ENCODE measurements at regions not wholly inside any gene's neighbourhood (a gene's known extent, or its start where the extent isn't known, plus 50 kb on each side); places are given as distances from the start of the nearest gene placed in this dataset.

DNA sequence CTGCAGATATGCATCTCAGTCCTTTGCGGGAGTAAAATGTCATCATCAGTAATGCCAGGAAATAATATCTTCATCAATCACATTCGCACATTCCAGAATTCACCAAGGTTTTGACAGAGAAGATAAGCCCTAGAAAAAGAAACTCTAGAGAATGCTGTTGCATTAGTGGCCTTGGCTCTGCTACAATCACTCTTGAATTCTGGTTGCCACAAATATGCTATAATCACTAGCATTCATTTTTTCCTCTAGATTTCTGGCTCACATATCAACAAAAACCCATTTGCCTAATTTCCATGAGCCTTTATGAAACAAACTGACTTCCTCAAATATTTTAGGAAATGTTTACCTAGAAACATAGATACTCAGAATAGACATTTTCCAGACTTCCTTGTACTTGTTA lies 653.4 kb downstream of the ANXA1 start:
- no peaks in the 10 kb centered on the region for H3K36me3 ChIP-seq (ENCODE audit: control insufficient read depth, insufficient read depth, low read length)
- no peaks in the 10 kb centered on the region for H3K27me3 ChIP-seq (ENCODE audit: control insufficient read depth, insufficient read depth, low read length)
- H3K27ac ChIP-seq (ENCODE audit: low read length) = no peak overlapping the region
- no peaks in the 10 kb centered on the region for H3K9me3 ChIP-seq (ENCODE audit: control insufficient read depth, low read depth, low read length)
- no peak overlapping the region for H3K4me3 ChIP-seq (ENCODE audit: low read length)
- whole genome bisulfite sequencing (ENCODE audit: insufficient coverage, low lambda C conversion rate) = no CpG with 5 or more reads among the region's 2 CpGs
- H3K4me1 ChIP-seq (ENCODE audit: control insufficient read depth, insufficient read depth, low read length) = no peaks in the 10 kb centered on the region
- no peak for DNase-seq

DNA sequence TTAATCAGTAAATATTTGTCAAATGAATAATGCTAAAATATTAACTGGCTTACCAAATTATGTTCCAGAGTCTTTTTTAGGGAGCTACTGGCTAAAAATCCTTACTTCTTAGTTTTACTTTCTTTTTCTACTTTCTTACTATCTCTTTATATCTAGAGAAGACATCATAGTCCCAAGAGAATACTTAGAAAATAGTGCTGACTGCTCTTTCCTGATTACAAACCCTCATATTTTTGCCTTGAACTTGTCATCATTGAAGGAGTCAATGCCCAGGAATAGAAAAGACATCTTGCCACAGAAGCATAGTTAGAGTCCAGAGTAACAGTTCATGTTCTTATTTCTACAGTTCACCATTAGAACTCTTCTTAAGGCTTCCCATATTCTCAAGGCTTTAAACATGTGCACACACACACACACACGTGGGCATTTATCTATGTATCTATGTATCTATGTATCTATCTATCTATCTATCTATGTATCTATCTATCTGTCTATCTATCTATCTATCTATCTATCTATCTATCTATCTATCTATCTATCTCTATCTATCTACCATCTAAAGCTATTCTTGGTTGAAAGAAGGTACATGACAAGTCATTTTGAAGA lies 654.3 kb downstream of the ANXA1 start:
- Histone ChIP-seq H3K36me3 (ENCODE audit: control insufficient read depth, insufficient read depth, low read length) (no peaks in the 10 kb centered on the region), H3K9me3 (ENCODE audit: control insufficient read depth, low read depth, low read length) (no peaks in the 10 kb centered on the region), H3K27ac (ENCODE audit: low read length) (no peak overlapping the region), H3K27me3 (ENCODE audit: control insufficient read depth, insufficient read depth, low read length) (no peaks in the 10 kb centered on the region), H3K4me3 (ENCODE audit: low read length) (no peak overlapping the region), H3K4me1 (ENCODE audit: control insufficient read depth, insufficient read depth, low read length) (no peaks in the 10 kb centered on the region)
- WGBS (ENCODE audit: insufficient coverage, low lambda C conversion rate) = 83% methylated on average over 1 of the region's 1 CpG
- DNase-seq = no peak

DNA sequence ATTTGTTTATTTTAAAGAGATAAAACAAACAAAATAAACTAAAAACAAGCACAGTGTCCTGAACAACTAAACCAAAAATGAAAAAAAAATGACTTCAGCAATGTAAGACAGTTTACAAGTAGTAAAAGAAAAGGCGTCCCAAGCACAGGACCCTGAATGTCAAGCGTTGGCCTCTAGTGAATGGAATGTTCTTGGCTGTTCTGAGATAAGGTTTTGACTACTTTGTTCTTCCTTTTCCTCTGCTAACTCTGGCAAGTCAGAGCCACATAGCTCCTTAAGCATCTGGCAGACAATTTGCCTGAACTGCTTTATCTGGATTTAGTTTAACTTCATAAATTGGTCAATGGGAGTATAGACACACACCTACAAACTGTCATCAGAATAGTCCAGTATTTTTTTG lies 655.2 kb downstream of the ANXA1 start:
- Histone ChIP-seq H3K9me3 (ENCODE audit: control insufficient read depth, low read depth, low read length) (no peaks in the 10 kb centered on the region), H3K4me1 (ENCODE audit: control insufficient read depth, insufficient read depth, low read length) (no peaks in the 10 kb centered on the region), H3K27ac (ENCODE audit: low read length) (no peak overlapping the region), H3K27me3 (ENCODE audit: control insufficient read depth, insufficient read depth, low read length) (no peaks in the 10 kb centered on the region), H3K4me3 (ENCODE audit: low read length) (no peak overlapping the region), H3K36me3 (ENCODE audit: control insufficient read depth, insufficient read depth, low read length) (no peaks in the 10 kb centered on the region)
- WGBS (ENCODE audit: insufficient coverage, low lambda C conversion rate) = no CpG with 5 or more reads among the region's 2 CpGs
- no peak for DNase-seq

DNA sequence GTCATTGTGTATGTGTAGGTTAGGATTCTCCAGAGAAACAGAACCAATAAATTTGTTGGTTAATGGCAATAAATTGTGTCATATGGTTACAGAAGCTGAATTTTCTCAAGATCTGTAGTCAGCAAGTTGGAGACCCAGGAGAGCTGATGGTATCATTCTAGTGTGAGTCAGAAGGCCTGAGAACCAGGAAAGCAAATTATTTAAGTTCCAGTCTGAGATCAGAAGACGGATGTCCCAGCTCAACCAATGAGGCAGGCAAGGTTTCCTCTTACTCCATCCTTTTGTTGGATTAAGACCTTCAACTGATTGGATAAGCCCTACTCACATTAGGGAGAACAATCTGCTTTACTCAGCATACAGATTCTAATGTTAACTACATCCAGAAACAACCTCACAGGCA lies 656.3 kb downstream of the ANXA1 start:
- Histone ChIP-seq H3K4me1 (ENCODE audit: control insufficient read depth, insufficient read depth, low read length) (no peaks in the 10 kb centered on the region), H3K27me3 (ENCODE audit: control insufficient read depth, insufficient read depth, low read length) (no peaks in the 10 kb centered on the region), H3K9me3 (ENCODE audit: control insufficient read depth, low read depth, low read length) (no peaks in the 10 kb centered on the region), H3K36me3 (ENCODE audit: control insufficient read depth, insufficient read depth, low read length) (no peaks in the 10 kb centered on the region), H3K27ac (ENCODE audit: low read length) (no peak overlapping the region), H3K4me3 (ENCODE audit: low read length) (no peak overlapping the region)
- no CpG with 5 or more reads among the region's 1 CpG for WGBS (ENCODE audit: insufficient coverage, low lambda C conversion rate)
- no peak for DNase-seq

DNA sequence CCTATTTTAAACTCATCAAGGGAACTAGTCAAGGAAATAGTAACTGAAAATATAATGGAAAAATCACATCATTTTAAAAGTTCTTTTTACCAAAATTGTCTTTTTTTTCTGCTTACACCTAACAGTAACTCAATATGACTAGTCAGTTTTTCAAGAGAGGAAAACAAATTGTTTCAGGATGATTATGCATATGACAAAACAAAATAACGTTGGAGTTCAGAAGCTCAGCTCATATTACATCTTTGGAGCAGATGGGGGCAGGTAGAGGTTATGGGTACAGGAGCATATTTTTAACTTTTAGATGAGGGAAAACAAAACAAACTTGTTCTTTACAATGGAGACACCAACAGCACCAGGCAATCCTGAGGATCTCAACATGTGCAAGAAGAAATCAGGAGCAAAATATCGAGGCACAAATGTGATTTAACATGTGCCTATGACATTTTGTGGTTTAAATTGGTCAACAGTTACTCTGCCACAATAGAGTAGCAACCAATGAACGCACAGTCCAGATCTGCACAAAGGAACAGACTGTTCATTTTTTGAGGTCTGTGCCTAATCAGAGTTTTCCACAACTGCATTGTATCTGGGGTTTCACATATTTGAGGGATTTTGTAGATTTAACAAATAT lies 659.0 kb downstream of the ANXA1 start:
- DNase-seq = no peak
- Histone ChIP-seq H3K9me3 (ENCODE audit: control insufficient read depth, low read depth, low read length) (no peaks in the 10 kb centered on the region), H3K27ac (ENCODE audit: low read length) (no peak overlapping the region), H3K4me1 (ENCODE audit: control insufficient read depth, insufficient read depth, low read length) (no peaks in the 10 kb centered on the region), H3K36me3 (ENCODE audit: control insufficient read depth, insufficient read depth, low read length) (no peaks in the 10 kb centered on the region), H3K27me3 (ENCODE audit: control insufficient read depth, insufficient read depth, low read length) (no peaks in the 10 kb centered on the region), H3K4me3 (ENCODE audit: low read length) (no peak overlapping the region)
- WGBS (ENCODE audit: insufficient coverage, low lambda C conversion rate) = 33% methylated on average over 1 of the region's 3 CpGs

DNA sequence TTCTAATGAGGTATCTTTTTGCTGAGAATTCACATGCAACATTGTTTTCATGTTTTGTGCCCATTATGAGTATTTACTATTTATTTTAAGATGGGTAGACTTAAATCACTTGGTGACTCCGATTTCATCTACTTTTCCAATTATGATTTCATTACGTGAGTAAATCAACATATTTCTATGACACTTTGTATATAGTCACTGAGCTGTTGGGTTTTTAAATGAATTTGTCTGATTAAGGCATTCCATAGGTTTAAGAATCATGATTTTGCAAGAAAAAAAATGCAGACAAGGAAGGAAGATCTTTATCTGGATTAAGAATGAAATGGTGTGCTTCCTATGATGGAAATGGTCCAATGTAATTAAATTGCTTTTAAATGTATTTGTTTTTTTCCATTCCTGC lies 661.9 kb downstream of the ANXA1 start:
- Histone ChIP-seq H3K9me3 (ENCODE audit: control insufficient read depth, low read depth, low read length) (no peaks in the 10 kb centered on the region), H3K27ac (ENCODE audit: low read length) (no peak overlapping the region), H3K4me1 (ENCODE audit: control insufficient read depth, insufficient read depth, low read length) (no peaks in the 10 kb centered on the region), H3K4me3 (ENCODE audit: low read length) (no peak overlapping the region), H3K36me3 (ENCODE audit: control insufficient read depth, insufficient read depth, low read length) (no peaks in the 10 kb centered on the region), H3K27me3 (ENCODE audit: control insufficient read depth, insufficient read depth, low read length) (no peaks in the 10 kb centered on the region)
- no peak for DNase-seq
- 100% methylated on average over 2 of the region's 2 CpGs for WGBS (ENCODE audit: insufficient coverage, low lambda C conversion rate)

DNA sequence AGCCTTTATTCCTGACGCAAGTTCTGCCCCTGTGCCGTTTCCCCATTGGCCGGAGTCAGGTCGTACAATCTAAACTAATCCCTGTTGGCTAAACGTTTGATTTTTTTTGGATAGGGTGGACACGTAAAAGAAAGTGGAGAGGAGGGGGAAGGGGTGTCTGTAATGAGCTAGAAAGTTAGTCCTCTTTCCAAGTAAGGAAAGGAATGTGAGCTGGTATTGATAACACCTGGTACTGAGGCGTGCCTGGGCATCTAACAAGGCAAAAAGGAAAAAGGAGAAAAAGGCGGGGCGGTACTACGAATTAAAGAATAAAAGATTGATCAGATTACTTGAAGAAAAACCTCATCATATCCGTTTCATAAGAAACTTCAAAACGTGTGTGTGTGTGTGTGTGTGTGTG lies 665.2 kb downstream of the ANXA1 start:
- no peak overlapping the region for H3K4me3 ChIP-seq (ENCODE audit: low read length)
- no peaks in the 10 kb centered on the region for H3K36me3 ChIP-seq (ENCODE audit: control insufficient read depth, insufficient read depth, low read length)
- 81% methylated on average over 5 of the region's 12 CpGs for WGBS (ENCODE audit: insufficient coverage, low lambda C conversion rate)
- H3K9me3 ChIP-seq (ENCODE audit: control insufficient read depth, low read depth, low read length) = no peaks in the 10 kb centered on the region
- H3K27me3 ChIP-seq (ENCODE audit: control insufficient read depth, insufficient read depth, low read length) = no peaks in the 10 kb centered on the region
- H3K27ac ChIP-seq (ENCODE audit: low read length) = no peak overlapping the region
- H3K4me1 ChIP-seq (ENCODE audit: control insufficient read depth, insufficient read depth, low read length) = no peaks in the 10 kb centered on the region
- DNase-seq = no peak

DNA sequence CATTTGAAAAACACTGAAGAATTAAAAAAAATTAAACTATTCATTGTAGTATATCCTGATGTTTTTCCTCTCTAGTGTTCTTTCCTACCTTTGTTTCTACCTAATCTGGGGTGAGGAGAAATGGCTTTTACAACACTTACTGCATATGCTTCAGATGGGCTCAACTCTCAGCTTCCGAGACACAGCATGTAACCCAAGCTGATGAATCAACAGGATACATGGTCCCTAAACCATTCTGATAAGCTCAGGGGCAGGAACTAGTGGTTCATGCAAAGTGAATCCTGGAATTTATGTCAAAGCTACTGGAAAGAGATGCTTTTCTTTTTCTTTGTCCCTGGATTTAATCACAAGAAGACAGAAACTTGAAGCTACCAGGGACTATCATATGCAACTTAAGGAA lies 672.5 kb upstream of the RORB start:
- Histone ChIP-seq H3K27me3 (ENCODE audit: control insufficient read depth, insufficient read depth, low read length) (no peaks in the 10 kb centered on the region), H3K36me3 (ENCODE audit: control insufficient read depth, insufficient read depth, low read length) (no peaks in the 10 kb centered on the region), H3K4me3 (ENCODE audit: low read length) (no peak overlapping the region), H3K4me1 (ENCODE audit: control insufficient read depth, insufficient read depth, low read length) (no peaks in the 10 kb centered on the region), H3K9me3 (ENCODE audit: control insufficient read depth, low read depth, low read length) (no peaks in the 10 kb centered on the region), H3K27ac (ENCODE audit: low read length) (no peak overlapping the region)
- no CpG with 5 or more reads among the region's 1 CpG for WGBS (ENCODE audit: insufficient coverage, low lambda C conversion rate)
- no peak for DNase-seq

DNA sequence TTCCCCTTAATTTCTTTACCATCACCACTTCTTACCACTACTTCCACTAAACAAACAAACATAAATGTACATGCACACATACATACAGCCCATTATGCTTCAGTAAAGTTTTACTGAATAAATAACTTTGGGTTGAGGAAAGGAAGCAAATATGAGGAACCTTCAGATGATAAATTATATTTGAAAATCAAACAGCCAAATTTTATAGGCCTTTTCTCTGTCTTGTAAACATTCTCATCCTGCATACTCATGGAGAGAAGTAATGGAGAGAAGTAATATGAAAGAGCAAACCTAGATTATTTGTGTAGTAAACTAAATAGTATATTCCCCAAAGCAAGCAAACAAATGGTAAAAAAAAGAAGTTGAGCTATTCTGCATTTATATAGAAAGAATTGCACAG lies 658.3 kb upstream of the RORB start:
- DNase-seq = no peak
- Histone ChIP-seq H3K36me3 (ENCODE audit: control insufficient read depth, insufficient read depth, low read length) (no peaks in the 10 kb centered on the region), H3K4me1 (ENCODE audit: control insufficient read depth, insufficient read depth, low read length) (no peaks in the 10 kb centered on the region), H3K4me3 (ENCODE audit: low read length) (no peak overlapping the region), H3K27ac (ENCODE audit: low read length) (no peak overlapping the region), H3K27me3 (ENCODE audit: control insufficient read depth, insufficient read depth, low read length) (no peaks in the 10 kb centered on the region), H3K9me3 (ENCODE audit: control insufficient read depth, low read depth, low read length) (no peaks in the 10 kb centered on the region)

DNA sequence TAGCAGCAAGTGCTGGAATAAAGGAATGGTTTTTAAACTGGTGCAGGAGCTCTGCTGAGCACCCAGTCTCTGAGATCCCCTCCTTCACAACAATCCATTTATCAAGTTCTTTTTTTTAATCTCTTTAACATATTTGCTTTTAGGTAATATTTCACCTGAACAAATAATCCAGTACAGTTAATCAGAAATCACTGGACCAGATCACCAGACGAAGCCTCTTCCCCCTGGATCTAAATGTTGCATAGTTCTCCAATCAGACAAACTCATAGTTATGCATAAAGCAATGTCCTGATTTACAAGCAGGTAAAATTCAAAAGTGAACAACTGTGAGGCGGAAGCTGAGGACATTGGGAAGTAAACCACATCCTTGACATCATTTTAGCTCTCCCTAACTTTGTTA lies 657.7 kb upstream of the RORB start:
- no peaks in the 10 kb centered on the region for H3K4me1 ChIP-seq (ENCODE audit: control insufficient read depth, insufficient read depth, low read length)
- H3K36me3 ChIP-seq (ENCODE audit: control insufficient read depth, insufficient read depth, low read length) = no peaks in the 10 kb centered on the region
- no peak for DNase-seq
- H3K9me3 ChIP-seq (ENCODE audit: control insufficient read depth, low read depth, low read length) = no peaks in the 10 kb centered on the region
- 0% methylated on average over 1 of the region's 2 CpGs for WGBS (ENCODE audit: insufficient coverage, low lambda C conversion rate)
- no peak overlapping the region for H3K27ac ChIP-seq (ENCODE audit: low read length)
- H3K27me3 ChIP-seq (ENCODE audit: control insufficient read depth, insufficient read depth, low read length) = no peaks in the 10 kb centered on the region
- no peak overlapping the region for H3K4me3 ChIP-seq (ENCODE audit: low read length)

DNA sequence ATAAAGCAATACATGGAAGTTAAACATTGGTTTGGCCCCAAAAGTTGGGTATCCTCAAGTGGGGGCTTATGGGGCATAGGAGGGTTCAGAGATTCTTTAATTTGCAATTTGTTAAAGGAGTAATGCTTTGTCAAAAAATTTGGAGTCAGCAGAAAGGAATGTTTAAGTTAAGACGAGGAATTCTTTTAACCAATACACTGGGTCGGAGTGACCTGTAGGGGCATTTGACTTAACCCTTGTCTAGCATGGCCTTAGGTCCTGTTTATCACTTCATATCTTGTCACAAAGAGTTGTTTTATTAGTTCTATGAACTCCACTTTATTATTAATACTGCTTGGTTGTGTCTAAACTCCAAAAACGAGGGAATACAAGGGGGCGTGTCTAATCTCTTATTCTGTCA lies 656.1 kb upstream of the RORB start:
- H3K27me3 ChIP-seq (ENCODE audit: control insufficient read depth, insufficient read depth, low read length) = no peaks in the 10 kb centered on the region
- H3K27ac ChIP-seq (ENCODE audit: low read length) = no peak overlapping the region
- no peak overlapping the region for H3K4me3 ChIP-seq (ENCODE audit: low read length)
- H3K36me3 ChIP-seq (ENCODE audit: control insufficient read depth, insufficient read depth, low read length) = no peaks in the 10 kb centered on the region
- whole genome bisulfite sequencing (ENCODE audit: insufficient coverage, low lambda C conversion rate) = 100% methylated on average over 2 of the region's 4 CpGs
- no peak for DNase-seq
- no peaks in the 10 kb centered on the region for H3K9me3 ChIP-seq (ENCODE audit: control insufficient read depth, low read depth, low read length)
- H3K4me1 ChIP-seq (ENCODE audit: control insufficient read depth, insufficient read depth, low read length) = no peaks in the 10 kb centered on the region

All from large intestine (tissue), 3 donors.